ENCODE measurements at regions not wholly inside any gene's neighbourhood (a gene's known extent, or its start where the extent isn't known, plus 50 kb on each side); places are given as distances from the start of the nearest gene placed in this dataset.

- TF ChIP-seq, protein P1, sequence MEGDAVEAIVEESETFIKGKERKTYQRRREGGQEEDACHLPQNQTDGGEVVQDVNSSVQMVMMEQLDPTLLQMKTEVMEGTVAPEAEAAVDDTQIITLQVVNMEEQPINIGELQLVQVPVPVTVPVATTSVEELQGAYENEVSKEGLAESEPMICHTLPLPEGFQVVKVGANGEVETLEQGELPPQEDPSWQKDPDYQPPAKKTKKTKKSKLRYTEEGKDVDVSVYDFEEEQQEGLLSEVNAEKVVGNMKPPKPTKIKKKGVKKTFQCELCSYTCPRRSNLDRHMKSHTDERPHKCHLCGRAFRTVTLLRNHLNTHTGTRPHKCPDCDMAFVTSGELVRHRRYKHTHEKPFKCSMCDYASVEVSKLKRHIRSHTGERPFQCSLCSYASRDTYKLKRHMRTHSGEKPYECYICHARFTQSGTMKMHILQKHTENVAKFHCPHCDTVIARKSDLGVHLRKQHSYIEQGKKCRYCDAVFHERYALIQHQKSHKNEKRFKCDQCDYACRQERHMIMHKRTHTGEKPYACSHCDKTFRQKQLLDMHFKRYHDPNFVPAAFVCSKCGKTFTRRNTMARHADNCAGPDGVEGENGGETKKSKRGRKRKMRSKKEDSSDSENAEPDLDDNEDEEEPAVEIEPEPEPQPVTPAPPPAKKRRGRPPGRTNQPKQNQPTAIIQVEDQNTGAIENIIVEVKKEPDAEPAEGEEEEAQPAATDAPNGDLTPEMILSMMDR (IDR thresholded peaks at IDR 0.05; ENCODE audit: poor library complexity) = no peak
- no peak for TF ChIP-seq EZH2phosphoT487 (IDR thresholded peaks at IDR 0.05; ENCODE audit: low read depth, severe bottlenecking, unreplicated experiment)
Measured at GRCh38 chr1:193602705-193603104, 416.3 kb upstream of the B3GALT2 start.
